ENCODE measurements at regions not wholly inside any gene's neighbourhood (a gene's known extent, or its start where the extent isn't known, plus 50 kb on each side); places are given as distances from the start of the nearest gene placed in this dataset.

DNA sequence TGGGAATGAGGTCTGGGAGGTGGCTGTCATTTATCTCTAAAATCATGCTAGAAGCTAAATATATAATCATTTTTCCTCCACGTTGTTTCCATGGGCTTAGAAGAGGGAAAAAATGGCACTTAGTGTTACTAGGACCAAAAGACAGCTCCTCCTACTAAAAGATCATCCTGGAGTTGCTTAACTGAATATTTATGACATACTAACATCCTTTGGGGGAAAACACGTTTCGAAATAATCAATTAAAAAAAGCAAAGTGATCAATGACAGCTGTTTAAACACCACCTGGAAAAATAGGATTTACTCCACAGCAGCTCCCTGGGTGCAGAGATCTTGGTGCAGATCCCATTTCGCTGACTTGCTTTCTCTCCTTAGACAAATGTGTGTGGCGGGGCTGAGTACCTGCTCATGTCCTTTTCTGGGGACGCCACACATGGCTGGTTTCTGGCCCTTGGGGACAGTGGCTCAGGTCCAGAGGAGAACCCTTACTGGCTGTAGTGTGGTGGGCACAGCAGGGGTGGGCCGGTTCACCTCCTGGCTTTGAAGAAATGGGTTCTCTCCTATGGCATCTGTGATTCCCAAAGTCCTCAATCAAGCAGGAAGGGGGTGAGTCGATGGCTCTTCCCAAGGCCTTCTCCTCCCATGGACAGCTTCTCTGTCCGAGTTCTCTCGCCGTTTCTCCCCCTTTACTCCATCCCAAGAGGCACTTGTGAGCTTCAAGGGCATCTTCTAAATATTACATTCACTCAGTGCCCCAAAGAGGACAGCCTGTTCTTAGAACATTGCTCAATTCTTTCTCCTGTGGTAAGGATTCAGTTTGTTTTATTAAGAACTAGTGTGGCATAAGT, 156.4 kb upstream of the KLF14 start:
- Mint-ChIP-seq H3K4me1 (peaks cover 53% of the 10 kb centered on the region), H3K27me3 (no peaks in the 10 kb centered on the region), H3K36me3 (ENCODE audit: low read depth) (peaks cover 70% of the 10 kb centered on the region), H3K9me3 (no peaks in the 10 kb centered on the region), H3K27ac (peak overlapping the region; percentile 74), H3K4me3 (no peak overlapping the region)
- intact Hi-C loops (cut with micrococcal nuclease): loop anchor here (10.0 kb wide), 1 partner anchor 534 kb away; no protein-coding TSS in a partner anchor
- no peak for DNase-seq

DNA sequence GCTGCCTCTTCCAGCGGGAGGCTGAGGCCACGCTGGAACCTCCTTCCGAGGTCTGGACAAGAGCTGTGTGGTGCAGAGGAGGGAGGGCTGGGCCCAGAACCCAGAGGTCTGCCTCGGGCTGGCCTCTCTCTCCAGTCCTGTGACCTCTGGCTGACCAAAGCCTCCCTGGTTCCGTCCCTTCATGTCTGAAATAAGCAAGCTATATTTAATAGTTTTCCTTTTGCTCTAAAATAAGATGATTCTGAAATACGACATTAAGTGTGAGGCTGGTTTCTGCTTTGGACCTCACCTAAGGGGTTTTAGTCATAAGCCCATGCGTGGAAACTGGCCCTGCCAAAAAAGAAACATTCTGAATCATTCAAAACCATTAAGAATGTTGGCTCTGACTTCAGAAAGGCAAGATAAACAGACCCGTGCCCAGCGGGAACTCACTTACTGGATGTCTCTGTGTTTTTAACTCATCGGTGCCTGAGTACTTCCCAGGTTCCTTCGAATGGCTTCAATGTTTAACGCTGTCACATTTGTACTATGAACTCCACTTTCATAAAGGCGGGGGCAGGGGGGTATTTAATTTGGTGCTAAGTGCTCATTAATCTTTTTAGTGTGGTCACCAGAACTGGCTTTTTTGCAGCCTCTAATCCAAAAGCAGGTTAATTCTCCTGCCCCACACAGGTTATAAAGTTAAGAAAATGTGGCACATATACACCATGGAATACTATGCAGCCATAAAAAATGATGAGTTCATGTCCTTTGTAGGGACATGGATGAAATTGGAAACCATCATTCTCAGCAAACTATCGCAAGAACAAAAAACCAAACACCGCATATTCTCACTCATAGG, 157.5 kb upstream of the KLF14 start:
- no peaks in the 10 kb centered on the region for H3K27me3 Mint-ChIP-seq
- H3K4me3 Mint-ChIP-seq: no peak overlapping the region
- DNase-seq: no peak
- H3K36me3 Mint-ChIP-seq (ENCODE audit: low read depth): peaks cover 78% of the 10 kb centered on the region
- H3K9me3 Mint-ChIP-seq: no peaks in the 10 kb centered on the region
- intact Hi-C loops (cut with micrococcal nuclease): loop anchor here (10.0 kb wide), 1 partner anchor 533 kb away; no protein-coding TSS in a partner anchor
- peak overlapping the region; percentile 64 for H3K27ac Mint-ChIP-seq
- H3K4me1 Mint-ChIP-seq: peaks cover 64% of the 10 kb centered on the region

DNA sequence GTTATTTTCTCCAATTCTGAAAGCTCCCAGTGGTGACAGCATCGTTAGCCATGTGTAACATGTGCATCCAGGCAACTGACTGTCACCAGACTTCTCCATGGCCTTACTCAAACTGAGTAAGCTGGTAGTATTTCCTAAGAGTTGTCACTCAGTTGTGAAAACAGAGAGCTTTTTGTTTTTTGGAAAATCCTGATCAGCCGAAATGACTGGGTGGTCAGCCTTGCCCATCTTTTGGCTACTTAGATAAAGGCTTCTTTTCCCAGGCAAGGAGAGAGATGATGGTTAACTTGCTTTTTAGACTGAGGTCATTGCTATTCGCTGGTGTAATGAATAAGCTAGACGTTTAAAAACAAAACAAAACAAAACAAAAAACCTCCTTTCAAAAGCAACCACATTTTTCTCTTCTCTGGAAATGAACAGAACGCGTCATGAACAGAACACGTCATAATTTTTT, 159.5 kb upstream of the KLF14 start:
- intact Hi-C loops (cut with micrococcal nuclease): loop anchor here (10.0 kb wide), 1 partner anchor 531 kb away; no protein-coding TSS in a partner anchor
- Mint-ChIP-seq H3K4me1 (peaks cover 63% of the 10 kb centered on the region), H3K4me3 (peak overlapping the region; percentile 59), H3K9me3 (no peaks in the 10 kb centered on the region), H3K27ac (peak overlapping the region; percentile 95), H3K27me3 (no peaks in the 10 kb centered on the region), H3K36me3 (ENCODE audit: low read depth) (peaks cover 74% of the 10 kb centered on the region)
- no peak for DNase-seq

DNA sequence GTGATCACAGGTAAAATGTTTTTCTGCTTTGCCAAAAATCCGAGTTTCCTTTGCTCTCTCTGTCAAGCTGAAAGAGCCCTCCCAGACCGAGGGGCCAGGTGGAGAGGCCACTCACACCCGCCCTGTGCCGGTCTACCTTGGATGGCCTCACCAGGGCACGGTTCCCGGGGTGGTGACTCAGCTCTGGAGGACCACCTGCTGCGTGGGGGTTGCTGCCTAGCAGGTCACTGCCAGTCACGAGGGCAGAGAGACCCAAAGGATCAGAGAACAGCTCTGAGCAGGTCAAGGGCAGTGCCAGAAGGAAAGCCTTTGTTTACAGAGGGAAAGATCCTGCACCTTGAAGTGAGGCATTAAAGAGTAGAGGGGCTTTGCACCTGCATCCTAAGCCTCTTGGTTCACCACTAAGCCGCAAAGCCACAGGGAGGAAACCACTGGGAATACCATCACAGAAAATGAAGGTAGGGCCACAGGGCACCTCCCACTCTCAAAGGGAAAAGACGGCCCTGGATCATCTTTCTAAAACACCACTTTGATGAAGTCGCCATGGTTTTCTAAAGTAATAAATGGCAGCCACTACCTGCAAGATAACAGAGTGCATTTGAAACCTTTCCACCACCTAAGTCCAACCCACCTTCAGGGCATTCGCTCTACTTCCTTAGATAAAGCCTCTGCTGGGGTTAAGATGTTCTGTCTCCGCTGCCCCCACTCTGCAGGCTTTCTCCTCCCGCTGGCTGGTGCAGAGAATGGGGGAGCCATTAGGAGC, 160.3 kb upstream of the KLF14 start:
- Mint-ChIP-seq H3K4me1 (peaks cover 67% of the 10 kb centered on the region), H3K9me3 (no peaks in the 10 kb centered on the region), H3K27ac (peak overlapping the region; percentile 95), H3K4me3 (peak overlapping the region; percentile 59), H3K27me3 (no peaks in the 10 kb centered on the region), H3K36me3 (ENCODE audit: low read depth) (peaks cover 72% of the 10 kb centered on the region)
- no peak for DNase-seq
- intact Hi-C loops (cut with micrococcal nuclease): loop anchor here (10.0 kb wide), 1 partner anchor 530 kb away; no protein-coding TSS in a partner anchor

DNA sequence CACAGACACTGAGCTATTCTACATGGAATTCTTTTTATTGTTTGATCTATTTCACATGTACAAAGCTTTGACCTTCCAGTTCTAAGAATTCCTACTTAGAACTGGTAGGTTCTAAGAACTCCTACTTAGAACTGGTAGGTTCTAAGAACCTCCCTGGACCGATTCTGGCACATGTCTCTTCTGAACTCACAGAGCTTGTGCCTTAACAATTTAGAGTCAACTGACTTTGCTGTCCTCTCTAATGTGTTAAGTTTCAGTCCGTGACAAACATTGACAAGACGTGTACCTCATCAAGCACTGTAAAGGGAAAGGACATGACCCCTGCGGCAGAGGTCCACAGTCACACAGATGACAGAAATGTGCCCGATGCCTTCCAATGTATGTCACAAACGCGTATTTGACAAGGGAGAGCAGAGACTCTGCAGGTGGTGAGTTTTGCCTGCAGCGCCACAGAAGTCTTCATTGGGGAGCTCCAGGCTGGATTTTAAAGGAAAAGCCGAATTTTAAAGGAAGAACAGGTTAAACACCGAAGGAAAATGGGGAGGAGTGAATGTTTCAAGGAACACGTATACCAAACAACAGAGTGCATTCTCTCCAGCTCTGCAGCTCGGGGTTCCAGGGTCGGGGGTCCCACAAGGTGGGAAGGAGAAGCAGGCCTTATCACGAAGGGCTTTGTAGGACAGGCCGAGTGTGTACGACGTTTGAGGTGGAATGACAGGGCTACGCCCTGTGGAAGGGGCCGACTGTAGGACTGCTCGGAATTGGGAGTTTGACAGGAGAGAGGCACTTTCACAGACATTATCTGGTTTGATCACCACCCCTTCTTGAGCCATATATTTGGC, 161.1 kb upstream of the KLF14 start:
- peak overlapping the region; percentile 59 for H3K4me3 Mint-ChIP-seq
- H3K9me3 Mint-ChIP-seq: no peaks in the 10 kb centered on the region
- H3K4me1 Mint-ChIP-seq: peaks cover 75% of the 10 kb centered on the region
- intact Hi-C loops (cut with micrococcal nuclease): loop anchor here (5.0 to 10.0 kb wide), 2 partner anchors 530 to 617 kb away; no protein-coding TSS in a partner anchor
- peak overlapping the region; percentile 95 for H3K27ac Mint-ChIP-seq
- no peaks in the 10 kb centered on the region for H3K27me3 Mint-ChIP-seq
- no peak for DNase-seq
- H3K36me3 Mint-ChIP-seq (ENCODE audit: low read depth): peaks cover 79% of the 10 kb centered on the region

DNA sequence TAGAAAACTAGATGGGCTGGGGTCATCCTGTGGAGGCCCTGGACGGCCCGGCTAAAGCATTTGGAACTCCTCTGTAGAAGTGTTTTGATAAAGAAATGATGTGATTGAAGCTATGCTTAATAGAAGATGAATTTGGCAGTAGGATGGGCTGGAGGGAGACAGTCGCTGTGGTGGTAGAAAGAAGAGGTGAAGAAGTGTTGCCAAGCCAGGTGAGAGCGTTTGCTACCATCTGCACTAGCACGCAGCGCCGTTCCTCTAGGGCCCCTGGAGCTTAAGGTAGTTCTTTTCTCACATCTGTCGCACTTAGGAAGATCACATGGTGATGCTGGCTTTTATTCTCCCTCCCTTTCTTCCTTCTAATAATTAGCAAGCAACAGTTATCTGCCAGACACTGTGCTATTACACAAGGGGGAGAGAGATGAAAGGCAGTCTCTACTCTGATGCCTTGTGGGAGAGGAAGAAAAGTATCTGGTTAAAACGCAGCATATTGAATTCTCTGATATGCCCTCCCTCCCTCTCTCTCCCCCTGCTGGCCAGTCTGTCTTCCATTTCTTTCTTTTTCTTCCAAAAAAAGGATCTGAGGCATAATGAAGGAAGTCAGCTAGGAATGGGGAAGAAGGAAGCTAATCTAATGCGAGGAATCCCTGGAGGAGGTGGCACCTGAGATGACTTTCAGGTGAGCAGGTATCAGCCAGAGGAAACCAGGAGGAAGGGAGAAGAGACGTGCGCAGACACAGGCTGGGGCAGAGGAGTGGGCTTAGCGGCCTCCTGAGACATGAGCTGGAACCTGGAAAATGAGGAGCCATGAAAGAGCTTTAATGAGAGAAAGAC, 162.3 kb upstream of the KLF14 start:
- DNase-seq: no peak
- no peaks in the 10 kb centered on the region for H3K9me3 Mint-ChIP-seq

DNA sequence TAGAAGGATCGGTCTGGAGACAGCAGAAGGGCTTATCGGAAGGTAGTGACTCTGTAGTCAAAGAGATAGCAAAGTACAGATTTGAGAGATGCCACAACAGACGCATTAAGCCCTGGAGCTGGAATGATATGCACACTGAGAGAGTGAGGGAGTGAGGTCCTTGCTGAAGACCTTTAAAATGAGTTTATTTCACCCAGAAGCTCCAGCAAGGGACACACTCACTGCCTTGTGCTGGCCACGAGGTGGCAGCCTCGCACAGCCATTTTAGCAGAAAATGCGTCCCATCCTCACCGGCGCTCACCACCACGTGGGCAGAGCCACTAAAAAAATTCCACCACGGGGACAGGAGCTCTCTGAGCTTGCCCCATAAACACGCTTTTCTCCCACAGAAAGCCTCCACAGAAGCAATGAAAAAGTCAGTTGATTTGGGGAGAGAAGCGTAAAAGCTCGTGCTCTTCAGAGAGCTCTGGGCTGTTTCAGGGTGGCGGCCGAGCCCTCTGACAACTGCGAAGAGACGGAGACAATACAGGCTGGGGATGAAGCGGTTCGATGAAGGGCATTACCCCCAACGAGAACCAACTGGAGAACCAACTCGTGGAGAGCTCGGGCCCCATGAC, 163.0 kb upstream of the KLF14 start:
- Mint-ChIP-seq H3K4me3 (peak overlapping the region; percentile 48), H3K4me1 (peaks cover 82% of the 10 kb centered on the region), H3K27me3 (no peaks in the 10 kb centered on the region), H3K36me3 (ENCODE audit: low read depth) (peaks cover 80% of the 10 kb centered on the region), H3K27ac (peak overlapping the region; percentile 95), H3K9me3 (no peaks in the 10 kb centered on the region)
- intact Hi-C loops (cut with micrococcal nuclease): loop anchor here (1.0 to 10.0 kb wide), 6 partner anchors 16 to 615 kb away; no protein-coding TSS in a partner anchor
- peak; percentile 91 for DNase-seq

More for the DNA sequence above, 162.3 kb upstream of the KLF14 start:
- Mint-ChIP-seq H3K27ac (peak overlapping the region; percentile 95), H3K4me3 (peak overlapping the region; percentile 48), H3K36me3 (ENCODE audit: low read depth) (peaks cover 78% of the 10 kb centered on the region), H3K4me1 (peaks cover 75% of the 10 kb centered on the region), H3K27me3 (no peaks in the 10 kb centered on the region)
- intact Hi-C loops (cut with micrococcal nuclease): loop anchor here (5.0 to 10.0 kb wide), 2 partner anchors 529 to 616 kb away; no protein-coding TSS in a partner anchor

DNA sequence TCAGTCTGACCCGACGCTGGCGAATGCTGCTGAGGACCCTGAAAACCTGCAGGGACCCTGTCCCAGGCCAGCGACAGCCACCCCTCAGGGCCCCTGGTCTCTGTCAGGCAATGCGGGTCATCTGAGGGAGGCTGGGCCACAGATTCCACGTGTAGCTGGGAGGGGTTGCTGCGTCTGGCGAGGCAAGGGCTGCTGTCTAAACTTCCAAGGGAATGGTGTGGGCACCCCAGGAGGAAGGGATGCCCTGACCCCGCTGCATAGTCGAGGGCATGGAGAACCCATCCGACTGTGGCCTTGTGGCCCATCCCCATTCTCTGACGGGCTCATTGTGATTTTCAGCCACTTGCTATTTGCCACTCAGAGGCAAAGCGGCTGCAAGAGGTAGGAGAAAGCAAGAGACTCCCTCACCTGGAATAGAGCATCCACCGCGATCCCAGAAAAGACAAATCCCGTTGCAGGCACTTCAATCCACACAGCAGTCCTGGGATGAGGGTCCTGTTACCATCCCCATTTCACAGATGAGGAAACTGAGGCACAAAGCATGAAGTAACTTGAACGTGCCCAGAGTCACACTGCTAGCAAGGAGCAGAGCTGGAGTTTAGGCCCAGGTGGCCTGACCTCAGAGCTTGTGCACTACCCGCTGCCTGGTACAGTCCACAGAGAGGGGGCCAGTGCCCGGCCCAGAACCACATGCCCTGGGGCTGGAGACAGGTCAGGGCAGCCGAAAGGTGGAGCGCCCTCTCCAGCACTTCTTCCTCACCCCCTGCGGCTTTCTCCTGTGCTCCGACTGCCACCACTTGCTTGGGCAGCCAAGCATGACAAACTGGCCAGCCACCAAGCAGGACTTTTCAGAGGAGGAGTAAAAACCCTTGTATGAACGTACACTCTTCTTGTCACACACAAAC, 163.8 kb upstream of the KLF14 start:
- H3K9me3 Mint-ChIP-seq: no peaks in the 10 kb centered on the region
- no peaks in the 10 kb centered on the region for H3K27me3 Mint-ChIP-seq
- intact Hi-C loops (cut with micrococcal nuclease): loop anchor here (1.0 to 10.0 kb wide), 6 partner anchors 16 to 615 kb away; no protein-coding TSS in a partner anchor
- H3K27ac Mint-ChIP-seq: peak overlapping the region; percentile 95
- H3K36me3 Mint-ChIP-seq (ENCODE audit: low read depth): peaks cover 81% of the 10 kb centered on the region
- peak overlapping the region; percentile 7 for H3K4me3 Mint-ChIP-seq
- DNase-seq: no peak
- peaks cover 82% of the 10 kb centered on the region for H3K4me1 Mint-ChIP-seq

DNA sequence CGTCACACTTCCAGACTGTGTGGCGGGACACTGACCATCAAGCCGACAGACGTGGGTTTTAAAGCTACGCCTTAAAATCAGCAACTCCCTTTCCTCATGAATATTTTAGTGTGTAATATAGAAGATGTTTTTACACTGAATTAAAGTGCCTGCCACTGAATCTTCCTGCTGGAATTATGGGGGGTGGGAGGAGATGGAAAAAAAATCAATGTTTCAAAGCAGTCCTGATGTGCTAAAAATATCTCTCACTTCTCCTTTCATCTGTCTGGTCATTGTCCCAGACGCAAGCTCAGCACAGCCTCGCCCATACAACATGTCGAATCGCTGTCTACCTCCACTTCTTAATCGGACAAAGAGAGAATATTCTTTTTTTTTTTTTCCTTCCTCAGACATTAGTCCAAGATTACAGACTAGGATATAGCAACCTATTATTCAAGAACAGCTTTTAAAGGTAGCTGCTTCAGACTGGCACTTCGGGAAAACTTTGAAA, 165.1 kb upstream of the KLF14 start:
- Mint-ChIP-seq H3K9me3 (no peaks in the 10 kb centered on the region), H3K36me3 (ENCODE audit: low read depth) (peaks cover 86% of the 10 kb centered on the region), H3K4me3 (no peak overlapping the region), H3K27ac (peak overlapping the region; percentile 63), H3K27me3 (no peaks in the 10 kb centered on the region), H3K4me1 (peaks cover 86% of the 10 kb centered on the region)
- intact Hi-C loops (cut with micrococcal nuclease): loop anchor here (5.0 to 10.0 kb wide), 2 partner anchors 526 to 613 kb away; no protein-coding TSS in a partner anchor
- no peak for DNase-seq

DNA sequence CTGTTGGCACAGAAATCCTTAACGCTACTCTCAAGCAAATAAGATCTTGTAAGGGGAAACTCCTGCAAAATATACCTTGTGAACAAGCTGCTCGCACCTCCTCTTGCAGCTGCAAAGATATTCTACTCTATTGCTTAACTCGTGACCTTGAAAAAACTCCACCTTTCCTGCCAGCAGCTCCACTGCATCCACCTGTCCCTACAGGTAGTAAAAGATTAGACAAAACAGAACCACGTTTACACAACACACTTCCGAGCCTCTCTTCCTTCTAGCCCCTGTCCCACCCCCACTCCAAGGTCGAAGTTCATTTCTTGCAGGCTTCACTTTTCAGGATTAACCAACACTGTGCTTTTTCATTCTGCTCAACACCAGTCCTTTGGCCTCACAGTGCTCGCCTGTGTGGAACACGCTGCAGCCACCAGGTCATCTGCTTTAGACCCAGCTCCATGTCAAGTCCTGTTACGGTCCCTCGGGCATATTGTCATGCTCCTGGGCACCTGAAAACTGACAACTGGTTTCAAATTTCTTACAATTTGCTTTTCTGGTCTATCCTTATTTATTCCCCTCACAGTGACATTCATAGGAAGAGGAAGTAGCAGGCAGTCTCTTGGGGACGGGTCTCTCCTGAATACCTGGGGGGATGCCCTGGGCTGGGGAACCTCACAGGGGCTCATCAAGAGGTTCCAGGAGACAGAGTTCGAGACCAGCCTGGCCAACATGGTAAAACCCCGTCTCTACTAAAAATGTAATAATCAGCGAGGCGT, 165.8 kb upstream of the KLF14 start:
- DNase-seq: no peak
- intact Hi-C loops (cut with micrococcal nuclease): loop anchor here (5.0 to 10.0 kb wide), 2 partner anchors 525 to 612 kb away; no protein-coding TSS in a partner anchor
- Mint-ChIP-seq H3K4me3 (no peak overlapping the region), H3K4me1 (peaks cover 83% of the 10 kb centered on the region), H3K27me3 (no peaks in the 10 kb centered on the region), H3K36me3 (ENCODE audit: low read depth) (peaks cover 83% of the 10 kb centered on the region), H3K9me3 (no peaks in the 10 kb centered on the region), H3K27ac (peak overlapping the region; percentile 82)

Measured in activated CD4-positive, alpha-beta T cell treated with anti-CD3 and anti-CD28 coated beads, Interleukin-2, amount 10 ng/mL, durations not matched to agents 24 days and 14 days (primary cell).